Stimulated activated naive CD8-positive, alpha-beta T cell treated with anti-CD3 and anti-CD28 coated beads, Interleukin-15, Interleukin-2, amounts not matched to agents 100 ng/mL and 50 ng/mL, for 24 hours (primary cell): ENCODE measurements at regions not wholly inside any gene's neighbourhood (a gene's known extent, or its start where the extent isn't known, plus 50 kb on each side); places are given as distances from the start of the nearest gene placed in this dataset.
"Not testable (repeated sequence)": the region's sequence is repeated elsewhere in the genome, so short reads cannot be mapped to it uniquely, and the experiment has no call there.

Source experiments
- H3K27ac Mint-ChIP-seq: one replicate; pipeline ENCODE4 v1.8.0; 2021; ENCODE audit warnings: mild to moderate bottlenecking, mixed read lengths
- H3K27me3 Mint-ChIP-seq: one replicate; pipeline ENCODE4 v1.8.0; 2021; ENCODE audit warnings: mixed read lengths
- H3K36me3 Mint-ChIP-seq: one replicate; pipeline ENCODE4 v1.8.0; 2021; ENCODE audit warnings: low read depth, mixed read lengths
- H3K4me1 Mint-ChIP-seq: one replicate; pipeline ENCODE4 v1.8.0; 2021; ENCODE audit warnings: low read depth, mixed read lengths
- H3K4me3 Mint-ChIP-seq: one replicate; pipeline ENCODE4 v1.8.0; 2021; ENCODE audit warnings: mild to moderate bottlenecking, mixed read lengths
- H3K9me3 Mint-ChIP-seq: one replicate; pipeline ENCODE4 v1.8.0; 2021; ENCODE audit warnings: mixed read lengths

GRCh38 chr1:163974120-163974519 is 584.9 kb upstream of the PBX1 start:
- no peak overlapping the region for H3K4me3 Mint-ChIP-seq
- H3K4me1 Mint-ChIP-seq, result no peaks in the 10 kb centered on the region
- no peak overlapping the region for H3K27ac Mint-ChIP-seq
- H3K27me3 Mint-ChIP-seq, result no peaks in the 10 kb centered on the region
- peaks cover 29% of the 10 kb centered on the region for H3K9me3 Mint-ChIP-seq
- H3K36me3 Mint-ChIP-seq, result no peaks in the 10 kb centered on the region

GRCh38 chr1:163980394-163980793 is 578.6 kb upstream of the PBX1 start:
- Mint-ChIP-seq H3K27me3 (no peaks in the 10 kb centered on the region), H3K4me3 (no peak overlapping the region), H3K4me1 (no peaks in the 10 kb centered on the region), H3K27ac (no peak overlapping the region), H3K9me3 (peaks cover 23% of the 10 kb centered on the region), H3K36me3 (no peaks in the 10 kb centered on the region)

GRCh38 chr1:163981500-163982030 is 577.4 kb upstream of the PBX1 start:
- H3K27me3 Mint-ChIP-seq, result no peaks in the 10 kb centered on the region
- H3K9me3 Mint-ChIP-seq, result peaks cover 13% of the 10 kb centered on the region
- H3K27ac Mint-ChIP-seq, result no peak overlapping the region
- no peaks in the 10 kb centered on the region for H3K4me1 Mint-ChIP-seq
- H3K36me3 Mint-ChIP-seq, result no peaks in the 10 kb centered on the region
- H3K4me3 Mint-ChIP-seq, result no peak overlapping the region

- no peaks in the 10 kb centered on the region for H3K4me1 Mint-ChIP-seq
- H3K36me3 Mint-ChIP-seq, result no peaks in the 10 kb centered on the region
- no peaks in the 10 kb centered on the region for H3K27me3 Mint-ChIP-seq
- peaks cover 5% of the 10 kb centered on the region for H3K9me3 Mint-ChIP-seq
- no peak overlapping the region for H3K4me3 Mint-ChIP-seq
- H3K27ac Mint-ChIP-seq, result no peak overlapping the region
These were observed 575.9 kb upstream of the PBX1 start for GRCh38 chr1:163983097-163983496.

GRCh38 chr1:163985700-163986099 is 573.3 kb upstream of the PBX1 start:
- Mint-ChIP-seq H3K36me3 (no peaks in the 10 kb centered on the region), H3K27ac (no peak overlapping the region), H3K27me3 (no peaks in the 10 kb centered on the region), H3K4me1 (no peaks in the 10 kb centered on the region), H3K9me3 (no peaks in the 10 kb centered on the region), H3K4me3 (no peak overlapping the region)

- Mint-ChIP-seq H3K4me3 (no peak overlapping the region), H3K36me3 (no peaks in the 10 kb centered on the region), H3K4me1 (no peaks in the 10 kb centered on the region), H3K27ac (no peak overlapping the region), H3K9me3 (peaks cover 13% of the 10 kb centered on the region), H3K27me3 (no peaks in the 10 kb centered on the region)
These were observed 559.9 kb upstream of the PBX1 start for GRCh38 chr1:163999131-163999530.

- H3K9me3 Mint-ChIP-seq, result peaks cover 22% of the 10 kb centered on the region
- H3K27me3 Mint-ChIP-seq, H3K27ac Mint-ChIP-seq, H3K36me3 Mint-ChIP-seq, H3K4me3 Mint-ChIP-seq, H3K4me1 Mint-ChIP-seq: not testable (repeated sequence)
These were observed 552.8 kb upstream of the PBX1 start for GRCh38 chr1:164006186-164006585.

- H3K27me3 Mint-ChIP-seq, result no peaks in the 10 kb centered on the region
- H3K4me3 Mint-ChIP-seq, result no peak overlapping the region
- no peaks in the 10 kb centered on the region for H3K36me3 Mint-ChIP-seq
- no peaks in the 10 kb centered on the region for H3K4me1 Mint-ChIP-seq
- H3K27ac Mint-ChIP-seq, result no peak overlapping the region
- H3K9me3 Mint-ChIP-seq, result peaks cover 22% of the 10 kb centered on the region
These were observed 552.4 kb upstream of the PBX1 start for GRCh38 chr1:164006621-164007020.

- Mint-ChIP-seq H3K27me3 (no peaks in the 10 kb centered on the region), H3K36me3 (no peaks in the 10 kb centered on the region), H3K27ac (no peak overlapping the region), H3K4me1 (no peaks in the 10 kb centered on the region), H3K4me3 (no peak overlapping the region), H3K9me3 (peaks cover 22% of the 10 kb centered on the region)
These were observed 541.7 kb upstream of the PBX1 start for GRCh38 chr1:164017239-164017638.

GRCh38 chr1:164020391-164020790 is 538.6 kb upstream of the PBX1 start:
- peaks cover 23% of the 10 kb centered on the region for H3K9me3 Mint-ChIP-seq
- no peak overlapping the region for H3K27ac Mint-ChIP-seq
- no peaks in the 10 kb centered on the region for H3K4me1 Mint-ChIP-seq
- H3K27me3 Mint-ChIP-seq, result no peaks in the 10 kb centered on the region
- H3K4me3 Mint-ChIP-seq, result no peak overlapping the region
- no peaks in the 10 kb centered on the region for H3K36me3 Mint-ChIP-seq

- H3K36me3 Mint-ChIP-seq, result no peaks in the 10 kb centered on the region
These were observed 537.2 kb upstream of the PBX1 start for GRCh38 chr1:164021813-164022212.

GRCh38 chr1:164033782-164034181 is 525.2 kb upstream of the PBX1 start:
- H3K36me3 Mint-ChIP-seq, result no peaks in the 10 kb centered on the region
- no peak overlapping the region for H3K4me3 Mint-ChIP-seq
- no peaks in the 10 kb centered on the region for H3K4me1 Mint-ChIP-seq
- H3K9me3 Mint-ChIP-seq, result peaks cover 15% of the 10 kb centered on the region
- H3K27ac Mint-ChIP-seq, result no peak overlapping the region
- no peaks in the 10 kb centered on the region for H3K27me3 Mint-ChIP-seq

More at GRCh38 chr1:164021813-164022212, 537.2 kb upstream of the PBX1 start:
- no peaks in the 10 kb centered on the region for H3K27me3 Mint-ChIP-seq
- no peak overlapping the region for H3K27ac Mint-ChIP-seq
- no peaks in the 10 kb centered on the region for H3K4me1 Mint-ChIP-seq
- H3K4me3 Mint-ChIP-seq, result no peak overlapping the region
- H3K9me3 Mint-ChIP-seq, result peaks cover 22% of the 10 kb centered on the region

GRCh38 chr1:164040754-164041153 is 518.2 kb upstream of the PBX1 start:
- H3K27me3 Mint-ChIP-seq, result no peaks in the 10 kb centered on the region
- H3K4me3 Mint-ChIP-seq, result no peak overlapping the region
- no peaks in the 10 kb centered on the region for H3K4me1 Mint-ChIP-seq
- peaks cover 4% of the 10 kb centered on the region for H3K9me3 Mint-ChIP-seq
- H3K27ac Mint-ChIP-seq, result no peak overlapping the region
- no peaks in the 10 kb centered on the region for H3K36me3 Mint-ChIP-seq

GRCh38 chr1:164051782-164052181 is 507.2 kb upstream of the PBX1 start:
- peaks cover 6% of the 10 kb centered on the region for H3K9me3 Mint-ChIP-seq
- H3K4me1 Mint-ChIP-seq, result no peaks in the 10 kb centered on the region
- H3K27ac Mint-ChIP-seq, result no peak overlapping the region
- no peaks in the 10 kb centered on the region for H3K36me3 Mint-ChIP-seq
- H3K27me3 Mint-ChIP-seq, result no peaks in the 10 kb centered on the region
- no peak overlapping the region for H3K4me3 Mint-ChIP-seq

- no peak overlapping the region for H3K27ac Mint-ChIP-seq
These were observed 504.7 kb upstream of the PBX1 start for GRCh38 chr1:164054331-164054730.

GRCh38 chr1:164058198-164058597 is 500.8 kb upstream of the PBX1 start:
- H3K9me3 Mint-ChIP-seq, result peaks cover 9% of the 10 kb centered on the region
- H3K36me3 Mint-ChIP-seq, result no peaks in the 10 kb centered on the region
- H3K4me3 Mint-ChIP-seq, result no peak overlapping the region
- H3K27ac Mint-ChIP-seq, result no peak overlapping the region
- H3K27me3 Mint-ChIP-seq, result no peaks in the 10 kb centered on the region
- no peaks in the 10 kb centered on the region for H3K4me1 Mint-ChIP-seq

More at GRCh38 chr1:164054331-164054730, 504.7 kb upstream of the PBX1 start:
- H3K36me3 Mint-ChIP-seq, result no peaks in the 10 kb centered on the region
- no peaks in the 10 kb centered on the region for H3K4me1 Mint-ChIP-seq
- no peaks in the 10 kb centered on the region for H3K27me3 Mint-ChIP-seq
- H3K9me3 Mint-ChIP-seq, result peaks cover 4% of the 10 kb centered on the region
- H3K4me3 Mint-ChIP-seq, result no peak overlapping the region
